SK-N-SH (cell line): ENCODE measurements at regions not wholly inside any gene's neighbourhood (a gene's known extent, or its start where the extent isn't known, plus 50 kb on each side); places are given as distances from the start of the nearest gene placed in this dataset.

ENCODE experiments used
- CTCF ChIA-PET: fragments of 300-600, 350-600 bp; formaldehyde crosslinking; extraction: SDS; loops from one replicate; lab custom pipeline; 2021; lab: Yijun Ruan, JAX
- POLR2A ChIA-PET: fragments of 350-600 bp; sonication (Branson Sonifier 250); formaldehyde crosslinking; extraction: SDS; loops from one replicate; lab custom pipeline; 2020; ENCODE audit warnings: antibody characterized with exemption, inconsistent platforms; lab: Yijun Ruan, JAX
- DNase-seq: peaks from one replicate; pipeline ENCODE4 v3.0.0; 2012
- H2AFZ ChIP-seq: fragments of 200-600 bp; sonication (generic); 2 replicates; pipeline ENCODE4 v1.8.1; 2016; ENCODE audit warnings: antibody characterized with exemption, mild to moderate bottlenecking, low read depth
- H3F3A ChIP-seq: fragments of 200-600 bp; sonication (generic); replicated peaks from 2 replicates; pipeline ENCODE3; 2016; ENCODE audit warnings: antibody characterized with exemption, mild to moderate bottlenecking; ENCODE audit not compliant: insufficient read depth
- H3K27ac ChIP-seq, 2 experiments: fragments of 200-500 bp in 1 of 2; fragments of 200-600 bp in 1 of 2; sonication (Bioruptor generic) in 1 of 2; sonication (generic), shearing (Covaris generic) in 1 of 2; 2 replicates each; pipeline versions ENCODE4 v1.5.1 to v1.6.1; 2014 to 2016; ENCODE audit warnings: low read depth in 2 of 2, inconsistent platforms in 1 of 2, low read length in 1 of 2, mild to moderate bottlenecking in 1 of 2, mixed read lengths in 1 of 2
- H3K27me3 ChIP-seq: fragments of 200-600 bp; sonication (generic), shearing (Covaris generic); 2 replicates; pipeline ENCODE4 v1.6.1; 2016; ENCODE audit warnings: mixed run types; ENCODE audit not compliant: insufficient read depth
- H3K36me3 ChIP-seq, 2 experiments: fragments of 200-500 bp in 1 of 2; fragments of 200-600 bp in 1 of 2; sonication (Bioruptor generic) in 1 of 2; sonication (generic) in 1 of 2; replicated peaks in 1 of 2; 2 replicates each; pipeline versions ENCODE3 to v1.5.1; 2014 to 2016; ENCODE audit warnings: low read length in 1 of 2, mild to moderate bottlenecking in 1 of 2; ENCODE audit not compliant: insufficient read depth in 2 of 2, control insufficient read depth in 1 of 2
- H3K4me1 ChIP-seq, 2 experiments: fragments of 200-500 bp in 1 of 2; fragments of 200-600 bp in 1 of 2; sonication (Bioruptor generic) in 1 of 2; sonication (generic), shearing (Covaris generic) in 1 of 2; 2 replicates each; pipeline versions ENCODE4 v1.5.1 to v1.6.1; 2014 to 2016; ENCODE audit warnings: low read depth in 1 of 2, low read length in 1 of 2, mixed run types in 1 of 2; ENCODE audit not compliant: insufficient read depth in 2 of 2, control insufficient read depth in 1 of 2
- H3K4me2 ChIP-seq: fragments of 200-600 bp; sonication (generic), shearing (Covaris generic); 2 replicates; pipeline ENCODE4 v1.6.1; 2017; ENCODE audit warnings: mixed run types
- H3K4me3 ChIP-seq, 2 experiments: fragments of 200-500 bp in 1 of 2; fragments of 200-600 bp in 1 of 2; sonication (Bioruptor generic) in 1 of 2; sonication (generic), shearing (Covaris generic) in 1 of 2; 2 replicates each; pipeline versions ENCODE4 v1.5.1 to v1.8.1; 2014 to 2016; ENCODE audit warnings: low read depth in 2 of 2, inconsistent platforms in 1 of 2, low read length in 1 of 2, mild to moderate bottlenecking in 1 of 2, mixed read lengths in 1 of 2, moderate library complexity in 1 of 2
- H3K79me2 ChIP-seq: fragments of 200-600 bp; sonication (generic); 2 replicates; pipeline ENCODE4 v1.8.1; 2017; ENCODE audit warnings: mild to moderate bottlenecking; ENCODE audit not compliant: insufficient read depth
- H3K9ac ChIP-seq: fragments of 200-600 bp; sonication (generic); 2 replicates; pipeline ENCODE4 v1.6.1; 2017; ENCODE audit warnings: mixed run types
- H3K9me2 ChIP-seq: fragments of 200-600 bp; sonication (generic); 2 replicates; pipeline ENCODE4 v1.6.1; 2017; ENCODE audit warnings: mixed run types
- H3K9me3 ChIP-seq: fragments of 200-600 bp; sonication (generic); 2 replicates; pipeline ENCODE4 v1.6.1; 2017; ENCODE audit warnings: mixed run types, mild to moderate bottlenecking, moderate library complexity
- H4K20me1 ChIP-seq: fragments of 200-600 bp; sonication (generic); 2 replicates; pipeline ENCODE4 v1.6.1; 2017; ENCODE audit warnings: mild to moderate bottlenecking, mixed run types; ENCODE audit not compliant: insufficient read depth
- CHD2 ChIP-seq: fragments of 150-350 bp; IDR thresholded peaks from 2 replicates; pipeline ENCODE4 v1.6.1; 2018; ENCODE audit warnings: low read length; ENCODE audit not compliant: partially characterized antibody
- EP300 ChIP-seq, 2 experiments: IDR thresholded peaks; 2 replicates each; pipeline versions ENCODE4 v1.4.0 to v1.6.1; 2012; ENCODE audit warnings: borderline replicate concordance in 1 of 2, low read depth in 1 of 2, low read length in 1 of 2
- FOSL2 ChIP-seq: IDR thresholded peaks from 2 replicates; pipeline ENCODE4 v1.4.0; 2012; ENCODE audit warnings: low read depth, mild to moderate bottlenecking, moderate library complexity, borderline replicate concordance
- IRF3 ChIP-seq: fragments of 150-350 bp; IDR thresholded peaks from 2 replicates; pipeline ENCODE4 v1.6.1; 2016; ENCODE audit warnings: mild to moderate bottlenecking, low read depth, low read length
- JUND ChIP-seq: IDR thresholded peaks from 2 replicates; pipeline ENCODE4 v1.4.0; 2012
- NFIC ChIP-seq: IDR thresholded peaks from 2 replicates; pipeline ENCODE4 v1.4.0; 2012; ENCODE audit warnings: borderline replicate concordance
- RAD21 ChIP-seq: IDR thresholded peaks from 2 replicates; pipeline ENCODE4 v1.6.1; 2012; ENCODE audit warnings: mild to moderate bottlenecking, low read length
- RFX5 ChIP-seq: IDR thresholded peaks from 2 replicates; pipeline ENCODE4 v1.6.1; 2012; ENCODE audit warnings: mild to moderate bottlenecking, improper control_type of control experiment, low read length
- RXRA ChIP-seq: IDR thresholded peaks from 2 replicates; pipeline ENCODE4 v1.4.0; 2012; ENCODE audit warnings: low read depth, mild to moderate bottlenecking, borderline replicate concordance
- SIN3A ChIP-seq: IDR thresholded peaks from 2 replicates; pipeline ENCODE4 v1.6.1; 2012; ENCODE audit warnings: low read depth, mild to moderate bottlenecking, low read length, moderate library complexity, borderline replicate concordance
- SMC3 ChIP-seq: IDR thresholded peaks from 2 replicates; pipeline ENCODE4 v1.6.1; 2012; ENCODE audit warnings: low read depth, low read length, improper control_type of control experiment
- YY1 ChIP-seq: IDR thresholded peaks from 2 replicates; pipeline ENCODE4 v1.4.0; 2012; ENCODE audit warnings: low read depth, mild to moderate bottlenecking
- WGBS: methylation state at CpG from one replicate; pipeline ENCODE4 v1.1.6; 2017; ENCODE audit warnings: low lambda C conversion rate; 5-methylcytosine and 5-hydroxymethylcytosine counted together
- TF ChIP-seq, protein P1 (sequence below): IDR thresholded peaks from 2 replicates; pipeline ENCODE4 v1.6.1; 2012; ENCODE audit warnings: mild to moderate bottlenecking, low read depth, low read length, moderate library complexity
- TF ChIP-seq, protein P2 (sequence below): fragments of 200-600 bp; sonication (generic); IDR thresholded peaks from 2 replicates; pipeline ENCODE4 v1.6.1; 2017; ENCODE audit warnings: antibody characterized with exemption, mild to moderate bottlenecking, moderate library complexity
- TF ChIP-seq, protein P3 (sequence below): IDR thresholded peaks from 2 replicates; pipeline ENCODE4; 2012

- ChIA-PET CTCF (interaction anchor here (0.6 to 1.4 kb wide), 4 partner anchors 18 to 247 kb away, joined by 3 to 5 read pairs (median 3); no protein-coding TSS in a partner anchor), POLR2A (no interaction called here)
- no peak overlapping the region for H3K9ac ChIP-seq
- H3K4me2 ChIP-seq: no peak overlapping the region
- DNase-seq: no peak
- H3K27ac ChIP-seq: no peak overlapping the region
- H3K9me2 ChIP-seq: no peaks in the 10 kb centered on the region
- H2AFZ ChIP-seq: peak overlapping the region; percentile 66; the same call in 1 of the 2 replicates
- no peaks in the 10 kb centered on the region for H3K9me3 ChIP-seq
- peaks cover 0 to 6% of the 10 kb centered on the region in 2 experiments; a peak in 1 of 4 replicates for H3K4me1 ChIP-seq
- H3K27me3 ChIP-seq: no peaks in the 10 kb centered on the region
- H3K4me3 ChIP-seq: no peak overlapping the region
- no peaks in the 10 kb centered on the region for H3K36me3 ChIP-seq
- H4K20me1 ChIP-seq: no peaks in the 10 kb centered on the region
- H3F3A ChIP-seq: no peaks in the 10 kb centered on the region
- WGBS: 21% methylated on average over 1 of the region's 1 CpG
- TF ChIP-seq EP300 (IDR thresholded peaks at IDR 0.05; ENCODE audit: borderline replicate concordance in 1 of 2, low read depth in 1 of 2, low read length in 1 of 2) (no peak), RFX5 (no peak), IRF3 (no peak), CHD2 (no peak), NFIC (no peak), FOSL2 (no peak), RXRA (no peak), RAD21 (peak; percentile 43), YY1 (no peak), SIN3A (no peak), JUND (no peak), SMC3 (peak; percentile 45)
- TF ChIP-seq, protein P1, sequence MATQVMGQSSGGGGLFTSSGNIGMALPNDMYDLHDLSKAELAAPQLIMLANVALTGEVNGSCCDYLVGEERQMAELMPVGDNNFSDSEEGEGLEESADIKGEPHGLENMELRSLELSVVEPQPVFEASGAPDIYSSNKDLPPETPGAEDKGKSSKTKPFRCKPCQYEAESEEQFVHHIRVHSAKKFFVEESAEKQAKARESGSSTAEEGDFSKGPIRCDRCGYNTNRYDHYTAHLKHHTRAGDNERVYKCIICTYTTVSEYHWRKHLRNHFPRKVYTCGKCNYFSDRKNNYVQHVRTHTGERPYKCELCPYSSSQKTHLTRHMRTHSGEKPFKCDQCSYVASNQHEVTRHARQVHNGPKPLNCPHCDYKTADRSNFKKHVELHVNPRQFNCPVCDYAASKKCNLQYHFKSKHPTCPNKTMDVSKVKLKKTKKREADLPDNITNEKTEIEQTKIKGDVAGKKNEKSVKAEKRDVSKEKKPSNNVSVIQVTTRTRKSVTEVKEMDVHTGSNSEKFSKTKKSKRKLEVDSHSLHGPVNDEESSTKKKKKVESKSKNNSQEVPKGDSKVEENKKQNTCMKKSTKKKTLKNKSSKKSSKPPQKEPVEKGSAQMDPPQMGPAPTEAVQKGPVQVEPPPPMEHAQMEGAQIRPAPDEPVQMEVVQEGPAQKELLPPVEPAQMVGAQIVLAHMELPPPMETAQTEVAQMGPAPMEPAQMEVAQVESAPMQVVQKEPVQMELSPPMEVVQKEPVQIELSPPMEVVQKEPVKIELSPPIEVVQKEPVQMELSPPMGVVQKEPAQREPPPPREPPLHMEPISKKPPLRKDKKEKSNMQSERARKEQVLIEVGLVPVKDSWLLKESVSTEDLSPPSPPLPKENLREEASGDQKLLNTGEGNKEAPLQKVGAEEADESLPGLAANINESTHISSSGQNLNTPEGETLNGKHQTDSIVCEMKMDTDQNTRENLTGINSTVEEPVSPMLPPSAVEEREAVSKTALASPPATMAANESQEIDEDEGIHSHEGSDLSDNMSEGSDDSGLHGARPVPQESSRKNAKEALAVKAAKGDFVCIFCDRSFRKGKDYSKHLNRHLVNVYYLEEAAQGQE: no peak
- TF ChIP-seq, protein P2, sequence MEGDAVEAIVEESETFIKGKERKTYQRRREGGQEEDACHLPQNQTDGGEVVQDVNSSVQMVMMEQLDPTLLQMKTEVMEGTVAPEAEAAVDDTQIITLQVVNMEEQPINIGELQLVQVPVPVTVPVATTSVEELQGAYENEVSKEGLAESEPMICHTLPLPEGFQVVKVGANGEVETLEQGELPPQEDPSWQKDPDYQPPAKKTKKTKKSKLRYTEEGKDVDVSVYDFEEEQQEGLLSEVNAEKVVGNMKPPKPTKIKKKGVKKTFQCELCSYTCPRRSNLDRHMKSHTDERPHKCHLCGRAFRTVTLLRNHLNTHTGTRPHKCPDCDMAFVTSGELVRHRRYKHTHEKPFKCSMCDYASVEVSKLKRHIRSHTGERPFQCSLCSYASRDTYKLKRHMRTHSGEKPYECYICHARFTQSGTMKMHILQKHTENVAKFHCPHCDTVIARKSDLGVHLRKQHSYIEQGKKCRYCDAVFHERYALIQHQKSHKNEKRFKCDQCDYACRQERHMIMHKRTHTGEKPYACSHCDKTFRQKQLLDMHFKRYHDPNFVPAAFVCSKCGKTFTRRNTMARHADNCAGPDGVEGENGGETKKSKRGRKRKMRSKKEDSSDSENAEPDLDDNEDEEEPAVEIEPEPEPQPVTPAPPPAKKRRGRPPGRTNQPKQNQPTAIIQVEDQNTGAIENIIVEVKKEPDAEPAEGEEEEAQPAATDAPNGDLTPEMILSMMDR: peak; percentile 56
- TF ChIP-seq, protein P3, sequence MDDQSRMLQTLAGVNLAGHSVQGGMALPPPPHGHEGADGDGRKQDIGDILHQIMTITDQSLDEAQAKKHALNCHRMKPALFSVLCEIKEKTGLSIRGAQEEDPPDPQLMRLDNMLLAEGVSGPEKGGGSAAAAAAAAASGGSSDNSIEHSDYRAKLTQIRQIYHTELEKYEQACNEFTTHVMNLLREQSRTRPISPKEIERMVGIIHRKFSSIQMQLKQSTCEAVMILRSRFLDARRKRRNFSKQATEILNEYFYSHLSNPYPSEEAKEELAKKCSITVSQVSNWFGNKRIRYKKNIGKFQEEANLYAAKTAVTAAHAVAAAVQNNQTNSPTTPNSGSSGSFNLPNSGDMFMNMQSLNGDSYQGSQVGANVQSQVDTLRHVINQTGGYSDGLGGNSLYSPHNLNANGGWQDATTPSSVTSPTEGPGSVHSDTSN: no peak
- no peaks in the 10 kb centered on the region for H3K79me2 ChIP-seq
These were observed 128.4 kb downstream of the RAP2B start for GRCh38 chr3:153290268-153291015.
